Keratinocyte (primary cell): ENCODE measurements at regions not wholly inside any gene's neighbourhood (a gene's known extent, or its start where the extent isn't known, plus 50 kb on each side); places are given as distances from the start of the nearest gene placed in this dataset.

ENCODE experiments used
- DNase-seq: peaks from one replicate; pipeline ENCODE4 v3.0.0-alpha.2; 2011; ENCODE audit warnings: low read depth, missing footprints, low spot score
- FAIRE-seq: peaks from 2 replicates; lab custom pipeline; 2011; peaks lifted over from hg19 to GRCh38; lab: Jason Lieb, UNC
- H2AFZ ChIP-seq: 2 replicates; pipeline ENCODE4 v1.6.0; 2012; ENCODE audit warnings: low read length, control low read depth, inconsistent platforms; ENCODE audit not compliant: control insufficient read depth
- H3K27ac ChIP-seq: 2 replicates; pipeline ENCODE4 v1.5.1; 2011; ENCODE audit warnings: low read length; ENCODE audit not compliant: control insufficient read depth, insufficient read depth
- H3K27me3 ChIP-seq: 3 replicates; pipeline ENCODE4 v1.6.0; 2011; ENCODE audit warnings: low read length; ENCODE audit not compliant: control insufficient read depth, insufficient read depth; ENCODE audit errors: extremely low read depth
- H3K36me3 ChIP-seq, 2 experiments: 2 replicates in 1 of 2; 3 replicates in 1 of 2; pipeline ENCODE4 v1.5.1; 2011; ENCODE audit warnings: low read length in 2 of 2, mild to moderate bottlenecking in 1 of 2; ENCODE audit not compliant: control insufficient read depth in 2 of 2, insufficient read depth in 2 of 2; ENCODE audit errors: extremely low read depth in 1 of 2
- H3K4me1 ChIP-seq: 3 replicates; pipeline ENCODE4 v1.5.1; 2011; ENCODE audit warnings: low read length; ENCODE audit not compliant: control insufficient read depth, insufficient read depth; ENCODE audit errors: extremely low read depth
- H3K4me2 ChIP-seq: 3 replicates; pipeline ENCODE4 v1.6.0; 2011; ENCODE audit warnings: low read depth, low read length; ENCODE audit not compliant: control insufficient read depth, insufficient read depth; ENCODE audit errors: extremely low read depth
- H3K4me3 ChIP-seq, 3 experiments: fragments of 200-600 bp in 1 of 3; sonication (generic) in 1 of 3; 2 replicates in 2 of 3; 3 replicates in 1 of 3; pipeline ENCODE4 v1.5.1; 2011 to 2016; ENCODE audit warnings: low read length in 3 of 3, mild to moderate bottlenecking in 3 of 3, control low read depth in 2 of 3, inconsistent platforms in 1 of 3, low read depth in 1 of 3, mixed read lengths in 1 of 3, mixed run types in 1 of 3, moderate library complexity in 1 of 3; ENCODE audit not compliant: control insufficient read depth in 2 of 3, insufficient read depth in 2 of 3; ENCODE audit errors: extremely low read depth in 1 of 3
- H3K79me2 ChIP-seq: 2 replicates; pipeline ENCODE4 v1.6.0; 2012; ENCODE audit warnings: low read length; ENCODE audit not compliant: control insufficient read depth, insufficient read depth
- H3K9ac ChIP-seq: 3 replicates; pipeline ENCODE4 v1.6.0; 2011; ENCODE audit warnings: low read length; ENCODE audit not compliant: control insufficient read depth, insufficient read depth; ENCODE audit errors: extremely low read depth
- H3K9me1 ChIP-seq: 3 replicates; pipeline ENCODE4 v1.6.0; 2011; ENCODE audit warnings: low read length; ENCODE audit not compliant: control insufficient read depth, insufficient read depth; ENCODE audit errors: extremely low read depth
- H3K9me3 ChIP-seq: 2 replicates; pipeline ENCODE4 v1.5.1; 2012; ENCODE audit warnings: low read depth, low read length; ENCODE audit not compliant: control insufficient read depth
- H4K20me1 ChIP-seq: 3 replicates; pipeline ENCODE4 v1.6.0; 2011; ENCODE audit warnings: low read length; ENCODE audit not compliant: control insufficient read depth, insufficient read depth; ENCODE audit errors: extremely low read depth
- CTCF ChIP-seq, 3 experiments: IDR thresholded peaks in 1 of 3; conservative IDR thresholded peaks in 1 of 3; optimal IDR thresholded peaks in 1 of 3; 2 replicates in 2 of 3; 3 replicates in 1 of 3; pipeline versions ENCODE3 to v1.5.1; 2011; ENCODE audit warnings: low read length in 3 of 3, mild to moderate bottlenecking in 3 of 3, moderate library complexity in 2 of 3, control low read depth in 1 of 3, inconsistent platforms in 1 of 3; ENCODE audit not compliant: insufficient read depth in 2 of 3; ENCODE audit errors: extremely low read depth in 1 of 3
- EZH2 ChIP-seq: IDR thresholded peaks from one replicate; pipeline ENCODE4 v1.6.1; 2012; ENCODE audit warnings: inconsistent platforms, mild to moderate bottlenecking, low read length, moderate library complexity
- dilution Hi-C: fragments of 300-500 bp; cut with MboI; formaldehyde crosslinking; loops from one replicate; pipeline ENCODE4 v1.7.0; 2020; ENCODE audit warnings: low sequenced_read_pairs; ENCODE audit not compliant: extremely low pct_ligation_motif_present

DNA sequence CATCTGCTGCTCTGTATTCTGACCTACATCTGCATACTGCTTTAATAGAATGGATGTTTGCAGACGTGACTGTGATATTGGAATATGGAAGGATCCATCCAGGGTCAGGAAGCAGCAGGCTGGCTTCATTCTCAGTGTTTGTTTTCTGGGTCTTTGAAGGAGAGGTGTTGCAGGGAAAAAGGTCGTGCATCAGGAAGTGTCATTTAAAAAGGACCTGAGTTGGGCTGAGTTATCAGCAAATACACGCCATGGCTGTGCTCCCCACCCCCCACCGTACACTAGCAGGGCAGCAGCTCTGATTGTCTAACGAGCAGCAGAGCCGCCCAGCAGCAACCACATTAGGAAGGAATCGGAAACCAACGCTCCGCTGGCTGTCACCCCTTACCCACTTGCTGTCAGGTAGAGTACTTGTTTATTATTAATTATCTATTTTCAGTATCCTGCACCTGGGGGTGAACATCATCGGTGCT lies 63.1 kb upstream of the STEAP1B start:
- peak overlapping the region; percentile 16 for H3K9ac ChIP-seq
- H2AFZ ChIP-seq = no peak overlapping the region
- peak overlapping the region; percentile 82 for H3K4me2 ChIP-seq
- dilution Hi-C loops = loop anchor here (25.0 kb wide), 1 partner anchor 174 kb away; the partner anchor contains the start of gene IL6
- DNase-seq = no peak
- H3K36me3 ChIP-seq = no peaks in the 10 kb centered on the region
- H3K4me3 ChIP-seq = no peak overlapping the region
- no peaks in the 10 kb centered on the region for H3K9me1 ChIP-seq
- H3K4me1 ChIP-seq = peaks cover 59% of the 10 kb centered on the region
- no peaks in the 10 kb centered on the region for H3K27me3 ChIP-seq
- TF ChIP-seq CTCF (optimal IDR thresholded peaks at IDR 0.05 in 1 of 3, IDR thresholded peaks at IDR 0.05 in 1 of 3, conservative IDR thresholded peaks at IDR 0.05 in 1 of 3; ENCODE audit: extremely low read depth in 1 of 3, insufficient read depth in 2 of 3, low read length in 3 of 3) (no peak), EZH2 (no peak)
- no peaks in the 10 kb centered on the region for H4K20me1 ChIP-seq
- no peaks in the 10 kb centered on the region for H3K9me3 ChIP-seq
- FAIRE-seq = no peak
- no peaks in the 10 kb centered on the region for H3K79me2 ChIP-seq
- no peak overlapping the region for H3K27ac ChIP-seq

GRCh38 chr7:22561895-22562593 lies 62.1 kb upstream of the STEAP1B start:
- no peak for TF ChIP-seq CTCF (optimal IDR thresholded peaks at IDR 0.05 in 1 of 3, IDR thresholded peaks at IDR 0.05 in 1 of 3, conservative IDR thresholded peaks at IDR 0.05 in 1 of 3; ENCODE audit: extremely low read depth in 1 of 3, insufficient read depth in 2 of 3, low read length in 3 of 3)
- no peak for TF ChIP-seq EZH2
- no peak overlapping the region for H3K9ac ChIP-seq
- H3K36me3 ChIP-seq = no peaks in the 10 kb centered on the region
- H3K27ac ChIP-seq = peak overlapping the region; percentile 22
- no peaks in the 10 kb centered on the region for H3K27me3 ChIP-seq
- no peaks in the 10 kb centered on the region for H3K9me1 ChIP-seq
- H3K4me1 ChIP-seq = peaks cover 59% of the 10 kb centered on the region
- H3K79me2 ChIP-seq = no peaks in the 10 kb centered on the region
- H3K4me3 ChIP-seq = no peak overlapping the region
- no peak overlapping the region for H2AFZ ChIP-seq
- dilution Hi-C loops = loop anchor here (25.0 kb wide), 1 partner anchor 175 kb away; the partner anchor contains the start of gene IL6
- H4K20me1 ChIP-seq = no peaks in the 10 kb centered on the region
- peak overlapping the region; percentile 41 for H3K4me2 ChIP-seq
- H3K9me3 ChIP-seq = no peaks in the 10 kb centered on the region
- FAIRE-seq (no peak), DNase-seq (no peak)
